ENCODE measurements at regions not wholly inside any gene's neighbourhood (a gene's known extent, or its start where the extent isn't known, plus 50 kb on each side); places are given as distances from the start of the nearest gene placed in this dataset.

- no peak for TF ChIP-seq CTCF (IDR thresholded peaks at IDR 0.05; ENCODE audit: control extremely low read depth, extremely low read depth)
Observed at GRCh38 chr7:41220266-41220665, 482.6 kb downstream of the INHBA start.

GRCh38 chr7:41219276-41219675 lies 483.6 kb downstream of the INHBA start:
- no peaks in the 10 kb centered on the region for H3K9me3 ChIP-seq (ENCODE audit: control insufficient read depth in 4 of 4, insufficient read depth in 3 of 4, low read length in 3 of 4)
- H3K27ac ChIP-seq (ENCODE audit: low read depth in 1 of 2, low read length in 1 of 2), result no peak overlapping the region
- no peak overlapping the region for H3K4me3 ChIP-seq
- no peaks in the 10 kb centered on the region for H3K27me3 ChIP-seq (ENCODE audit: control insufficient read depth in 3 of 3, insufficient read depth in 3 of 3, low read length in 2 of 3)
- TF ChIP-seq CTCF (IDR thresholded peaks at IDR 0.05; ENCODE audit: control extremely low read depth, extremely low read depth), result no peak
- H3K9ac ChIP-seq (ENCODE audit: insufficient read depth in 1 of 2, low read length in 2 of 2), result no peak overlapping the region
- DNase-seq, result no peak
- no peaks in the 10 kb centered on the region for H3K4me1 ChIP-seq (ENCODE audit: control insufficient read depth in 5 of 5, insufficient read depth in 5 of 5, low read length in 5 of 5)
- ATAC-seq (ENCODE audit: insufficient read depth, low FRiP score), result no peak
- no peaks in the 10 kb centered on the region for H3K36me3 ChIP-seq (ENCODE audit: control insufficient read depth in 4 of 4, insufficient read depth in 4 of 4, low read length in 4 of 4)
- 34 to 41% methylated on average over 2 of the region's 2 CpGs for WGBS, 2 donors

More at GRCh38 chr7:41220266-41220665, 482.6 kb downstream of the INHBA start:
- WGBS, 2 donors, result 59 to 74% methylated on average over 1 of the region's 1 CpG
- no peak overlapping the region for H3K9ac ChIP-seq (ENCODE audit: insufficient read depth in 1 of 2, low read length in 2 of 2)
- H3K27ac ChIP-seq (ENCODE audit: low read depth in 1 of 2, low read length in 1 of 2), result no peak overlapping the region
- DNase-seq (peak in 2 of 3 donors; percentile 7 to 33), ATAC-seq (ENCODE audit: insufficient read depth, low FRiP score) (no peak)
- no peak overlapping the region for H3K4me3 ChIP-seq
- no peaks in the 10 kb centered on the region for H3K4me1 ChIP-seq (ENCODE audit: control insufficient read depth in 5 of 5, insufficient read depth in 5 of 5, low read length in 5 of 5)
- no peaks in the 10 kb centered on the region for H3K36me3 ChIP-seq (ENCODE audit: control insufficient read depth in 4 of 4, insufficient read depth in 4 of 4, low read length in 4 of 4)
- H3K9me3 ChIP-seq (ENCODE audit: control insufficient read depth in 4 of 4, insufficient read depth in 3 of 4, low read length in 3 of 4), result no peaks in the 10 kb centered on the region
- H3K27me3 ChIP-seq (ENCODE audit: control insufficient read depth in 3 of 3, insufficient read depth in 3 of 3, low read length in 2 of 3), result no peaks in the 10 kb centered on the region

GRCh38 chr7:41217306-41217705 lies 485.6 kb downstream of the INHBA start:
- no peak for TF ChIP-seq CTCF (IDR thresholded peaks at IDR 0.05; ENCODE audit: control extremely low read depth, extremely low read depth)
- Histone ChIP-seq H3K36me3 (ENCODE audit: control insufficient read depth in 4 of 4, insufficient read depth in 4 of 4, low read length in 4 of 4) (no peaks in the 10 kb centered on the region), H3K4me1 (ENCODE audit: control insufficient read depth in 5 of 5, insufficient read depth in 5 of 5, low read length in 5 of 5) (no peaks in the 10 kb centered on the region), H3K9me3 (ENCODE audit: control insufficient read depth in 4 of 4, insufficient read depth in 3 of 4, low read length in 3 of 4) (no peaks in the 10 kb centered on the region), H3K9ac (ENCODE audit: insufficient read depth in 1 of 2, low read length in 2 of 2) (no peak overlapping the region), H3K27ac (ENCODE audit: low read depth in 1 of 2, low read length in 1 of 2) (no peak overlapping the region), H3K27me3 (ENCODE audit: control insufficient read depth in 3 of 3, insufficient read depth in 3 of 3, low read length in 2 of 3) (no peaks in the 10 kb centered on the region), H3K4me3 (no peak overlapping the region)
- 82 to 89% methylated on average over 3 of the region's 3 CpGs for WGBS, 2 donors
- ATAC-seq (ENCODE audit: insufficient read depth, low FRiP score), result no peak
- no peak for DNase-seq

GRCh38 chr7:41207141-41207540 lies 495.7 kb downstream of the INHBA start:
- Histone ChIP-seq H3K9ac (ENCODE audit: insufficient read depth in 1 of 2, low read length in 2 of 2) (no peak overlapping the region), H3K27ac (ENCODE audit: low read depth in 1 of 2, low read length in 1 of 2) (no peak overlapping the region), H3K27me3 (ENCODE audit: control insufficient read depth in 3 of 3, insufficient read depth in 3 of 3, low read length in 2 of 3) (no peaks in the 10 kb centered on the region), H3K4me1 (ENCODE audit: control insufficient read depth in 5 of 5, insufficient read depth in 5 of 5, low read length in 5 of 5) (no peaks in the 10 kb centered on the region), H3K9me3 (ENCODE audit: control insufficient read depth in 4 of 4, insufficient read depth in 3 of 4, low read length in 3 of 4) (no peaks in the 10 kb centered on the region), H3K4me3 (no peak overlapping the region), H3K36me3 (ENCODE audit: control insufficient read depth in 4 of 4, insufficient read depth in 4 of 4, low read length in 4 of 4) (no peaks in the 10 kb centered on the region)
- TF ChIP-seq CTCF (IDR thresholded peaks at IDR 0.05; ENCODE audit: control extremely low read depth, extremely low read depth), result no peak
- DNase-seq, result no peak
- no peak for ATAC-seq (ENCODE audit: insufficient read depth, low FRiP score)
- 78 to 90% methylated on average over 9 of the region's 9 CpGs for WGBS, 2 donors
